Activated gamma-delta T cell treated with Interleukin-2 at 50 U/mL for 16 hours (primary cell): ENCODE measurements at regions not wholly inside any gene's neighbourhood (a gene's known extent, or its start where the extent isn't known, plus 50 kb on each side); places are given as distances from the start of the nearest gene placed in this dataset.
"Not testable (repeated sequence)": the region's sequence is repeated elsewhere in the genome, so short reads cannot be mapped to it uniquely, and the experiment has no call there.

ENCODE experiments used
- DNase-seq: peaks from one replicate; pipeline ENCODE4 v3.0.0-alpha.2; 2020

DNA sequence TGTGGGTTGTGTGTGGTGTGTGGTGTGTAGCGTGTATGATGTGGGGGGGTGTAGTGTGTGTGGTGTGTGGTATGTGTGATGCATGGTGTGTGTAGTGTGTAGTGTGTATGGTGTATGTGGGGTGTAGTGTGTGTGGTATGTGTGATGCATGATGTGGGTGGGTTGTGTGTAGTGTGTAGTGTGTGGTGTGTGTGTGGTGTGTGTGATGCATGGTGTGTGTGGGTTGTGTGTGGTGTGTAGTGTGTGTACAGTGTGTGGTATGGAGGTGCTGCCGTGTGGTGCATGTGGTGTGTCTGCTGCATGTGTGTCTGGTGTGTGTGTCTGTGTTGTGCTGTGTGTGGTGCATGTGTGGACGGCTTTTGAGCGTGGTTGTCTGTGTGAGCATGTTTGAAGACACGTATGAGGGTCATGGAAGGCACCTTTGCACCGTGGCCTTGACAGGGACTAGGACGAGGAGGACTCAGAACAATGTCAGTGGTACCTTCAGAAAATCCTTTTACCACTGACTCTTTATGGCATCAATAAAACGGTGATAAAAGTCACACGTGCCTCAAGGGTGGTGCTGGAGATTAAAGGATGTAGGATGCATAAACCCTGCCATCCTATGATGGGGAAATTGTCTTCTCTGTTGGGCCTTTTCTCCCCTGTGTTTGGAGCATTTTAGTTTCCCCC lies 328.7 kb upstream of the B3GAT1 start:
- DNase-seq, result no peak

- DNase-seq, result no peak
These were observed 327.1 kb upstream of the B3GAT1 start for GRCh38 chr11:134739136-134739535.

DNA sequence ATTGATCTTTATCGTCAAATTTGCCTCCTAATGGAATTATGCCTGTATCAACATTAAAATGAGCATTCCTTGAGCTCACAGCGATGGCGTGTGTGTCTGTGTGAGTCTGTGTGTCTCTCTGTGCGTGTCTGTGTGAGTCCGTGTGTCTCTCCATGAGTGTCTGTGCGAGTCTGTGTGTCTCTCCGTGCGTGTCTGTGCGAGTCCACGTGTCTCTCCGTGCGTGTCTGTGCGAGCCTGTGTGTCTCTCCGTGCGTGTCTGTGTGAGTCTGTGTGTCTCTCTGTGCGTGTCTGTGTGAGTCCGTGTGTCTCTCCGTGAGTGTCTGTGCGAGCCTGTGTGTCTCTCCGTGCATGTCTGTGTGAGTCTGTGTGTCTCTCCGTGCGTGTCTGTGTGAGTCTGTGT lies 326.5 kb upstream of the B3GAT1 start:
- no peak for DNase-seq

GRCh38 chr11:134737563-134738510 lies 325.8 kb upstream of the B3GAT1 start:
- no peak for DNase-seq

DNA sequence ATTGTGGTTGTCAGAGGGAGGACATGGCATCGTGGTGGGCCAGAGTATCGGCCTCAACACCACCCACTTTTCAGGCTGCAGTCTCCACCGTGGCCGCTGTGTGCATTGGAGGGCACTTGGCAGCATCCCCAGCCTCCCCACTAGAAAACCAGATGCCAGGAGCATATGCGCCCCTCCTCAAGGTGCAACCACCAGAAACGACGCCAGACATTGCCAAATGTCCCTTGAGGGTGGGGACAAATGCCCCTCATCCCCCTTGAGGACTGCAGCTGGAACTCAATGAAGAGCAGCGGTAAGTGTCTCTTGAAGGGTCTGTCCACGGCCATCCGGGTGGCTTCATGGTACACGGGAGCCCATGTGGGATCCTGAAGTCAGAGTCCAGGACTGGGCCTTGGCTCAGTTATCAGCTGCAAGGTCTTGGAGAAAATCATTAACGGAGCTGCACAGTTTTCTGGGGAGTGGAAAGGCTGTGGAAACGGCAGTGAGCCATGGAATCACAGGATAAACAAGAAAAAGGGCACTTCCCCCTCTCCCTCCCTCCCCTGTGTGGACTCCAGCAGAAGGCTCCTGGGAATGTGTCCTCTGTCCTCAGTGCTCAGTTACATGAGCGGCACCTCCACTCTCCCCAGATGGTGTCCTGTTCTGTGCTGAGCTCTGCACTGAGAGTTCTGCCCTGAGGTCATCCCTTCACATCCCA lies 324.4 kb upstream of the B3GAT1 start:
- DNase-seq, result no peak

DNA sequence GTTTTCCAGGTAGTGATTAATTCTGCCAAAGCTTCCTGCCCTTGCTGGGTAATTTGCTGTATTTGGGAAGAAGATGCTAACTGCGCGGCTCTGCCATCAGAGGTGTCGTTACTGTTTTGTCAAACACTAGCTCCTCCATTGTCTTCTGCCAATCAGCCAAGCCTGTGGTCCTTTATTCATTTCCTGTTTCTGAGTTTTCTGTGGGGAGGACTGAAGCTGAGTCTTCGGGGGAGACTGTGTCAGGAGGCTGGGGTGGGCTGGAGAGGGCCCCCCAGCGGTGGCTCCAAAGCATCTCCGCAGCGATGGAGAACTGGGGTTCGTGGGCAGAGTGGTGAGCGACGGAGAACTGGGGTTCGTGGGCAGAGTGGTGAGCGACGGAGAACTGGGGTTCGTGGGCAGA lies 322.9 kb upstream of the B3GAT1 start:
- no peak for DNase-seq

DNA sequence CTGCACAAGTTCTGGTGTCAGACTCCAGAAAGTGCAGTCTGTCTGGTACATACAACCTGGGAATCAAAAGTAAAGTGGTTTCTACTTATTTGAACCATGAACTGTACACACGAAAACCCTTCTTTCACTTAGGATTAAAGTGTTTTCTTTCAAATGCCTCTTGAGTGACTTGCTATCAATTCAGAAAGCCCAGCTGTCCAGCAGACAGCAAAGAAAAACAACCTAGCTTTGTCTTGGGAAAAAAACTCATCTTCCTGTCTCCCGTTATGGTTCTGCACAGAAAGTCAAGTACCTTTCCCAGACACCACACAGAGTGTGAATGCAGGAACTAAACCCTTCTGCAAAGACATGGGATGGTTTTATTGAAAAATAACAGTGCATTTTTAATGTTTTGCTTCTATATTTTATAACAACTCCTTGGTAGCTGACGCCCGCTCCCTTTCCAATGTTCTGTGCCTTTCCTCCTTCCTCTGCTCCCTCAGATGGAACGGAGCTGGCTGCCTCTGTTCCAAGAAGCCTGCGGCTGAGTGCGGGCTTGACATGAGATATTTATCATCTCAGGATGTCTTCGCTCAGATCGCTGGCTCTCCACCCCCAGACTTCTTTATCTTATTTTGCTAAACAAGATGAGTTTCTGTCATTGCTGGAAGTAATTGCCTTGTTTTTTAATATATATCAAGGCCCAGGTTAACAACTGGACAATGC lies 322.3 kb upstream of the B3GAT1 start:
- DNase-seq, result no peak

DNA sequence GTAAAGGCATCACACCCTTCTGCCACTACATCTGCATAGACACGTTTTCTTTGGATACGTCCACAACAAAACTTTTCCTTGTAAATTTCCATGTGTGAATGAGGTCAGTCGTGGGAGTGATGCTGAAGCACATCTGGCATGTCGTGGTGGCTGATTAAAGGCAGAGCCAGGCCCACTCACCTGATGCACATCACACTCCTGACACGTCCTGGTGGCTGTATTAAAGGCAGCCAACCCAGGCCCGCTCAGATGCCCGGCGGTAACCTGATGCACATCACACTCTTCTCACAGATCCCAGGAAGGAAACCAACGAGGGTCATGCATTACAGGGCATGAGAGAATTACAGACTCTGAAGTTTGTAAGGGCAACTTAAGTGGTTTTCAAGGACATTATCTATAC lies 321.6 kb upstream of the B3GAT1 start:
- DNase-seq, result no peak

DNA sequence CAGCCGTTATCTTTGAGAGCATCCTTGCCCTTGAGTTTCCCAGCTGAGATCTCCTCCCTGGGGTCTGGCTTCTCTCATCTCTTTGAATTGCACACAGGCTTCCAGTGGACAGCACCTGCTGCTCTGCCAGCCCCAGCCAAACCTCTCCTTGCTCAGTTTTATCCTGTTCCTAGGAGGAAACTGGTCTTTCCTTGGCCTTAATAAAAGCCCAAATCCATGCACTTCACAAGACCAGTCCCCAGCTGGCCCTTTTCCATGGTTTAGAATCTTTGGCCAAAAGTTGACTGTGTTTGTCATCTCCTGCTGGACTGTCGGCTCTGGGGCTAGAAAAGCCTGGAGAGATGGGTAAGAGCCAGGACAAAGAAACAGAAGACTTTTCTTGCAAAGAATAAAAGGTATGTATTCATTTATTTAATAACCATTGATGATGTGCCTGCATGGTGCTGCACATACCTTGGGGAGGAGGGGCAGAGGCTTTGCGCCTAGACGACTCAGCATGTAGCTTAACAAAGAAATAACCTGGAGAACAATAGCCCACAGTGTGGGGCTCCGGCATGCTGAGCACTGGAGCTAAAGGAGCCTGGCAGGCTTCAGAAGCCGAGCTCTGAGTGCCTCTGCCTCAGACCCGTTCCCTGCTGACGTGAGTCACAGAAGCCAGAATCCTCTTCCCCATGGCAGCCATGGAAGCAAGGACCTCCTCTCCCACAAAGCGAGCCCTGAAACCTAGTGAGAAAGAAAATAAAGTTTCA lies 319.3 kb upstream of the B3GAT1 start:
- DNase-seq, result no peak

- DNase-seq, result no peak
These were observed 318.6 kb upstream of the B3GAT1 start for GRCh38 chr11:134730561-134731212.

DNA sequence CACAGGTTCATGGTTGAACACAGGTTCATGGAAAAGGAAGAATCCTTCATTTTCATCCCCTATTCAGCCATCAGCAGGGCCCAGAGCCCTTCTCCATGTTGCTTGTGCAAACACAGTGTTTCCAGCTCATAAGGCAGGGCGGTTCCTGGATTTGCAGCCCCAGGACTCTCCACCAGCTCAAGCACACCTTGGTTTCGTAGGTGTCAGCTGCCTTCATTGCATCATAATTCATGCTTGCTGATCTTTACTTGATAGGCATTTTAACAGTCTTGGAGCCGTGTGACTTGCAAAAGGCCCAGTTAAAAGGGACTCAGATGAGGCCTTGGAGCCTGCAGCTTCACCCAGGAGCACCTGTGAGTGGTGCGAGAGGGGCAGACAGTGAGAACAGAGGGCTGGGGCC lies 318.1 kb upstream of the B3GAT1 start:
- no peak for DNase-seq

DNA sequence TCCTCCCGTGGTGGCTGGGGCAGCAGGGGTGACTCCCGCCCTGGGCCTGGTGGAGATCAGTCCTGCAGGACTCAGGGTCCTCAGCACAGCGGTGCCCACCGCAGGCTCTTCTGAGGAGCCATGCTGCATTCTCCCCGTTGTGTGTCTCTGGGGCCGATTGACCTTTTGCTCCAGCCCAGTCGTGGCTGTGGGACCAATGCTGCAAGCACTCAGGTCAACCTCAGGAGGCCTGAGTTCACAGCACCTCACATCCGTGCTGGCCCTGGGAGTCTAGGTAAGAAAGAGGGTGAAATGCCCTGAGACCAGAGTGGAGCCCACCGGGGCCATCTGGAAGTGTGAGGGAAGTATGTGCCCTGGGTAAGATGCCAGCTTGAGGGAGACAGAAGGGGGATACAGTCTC lies 316.1 kb upstream of the B3GAT1 start:
- DNase-seq, result no peak

GRCh38 chr11:134727636-134728035 lies 315.6 kb upstream of the B3GAT1 start:
- DNase-seq, result no peak

- no peak for DNase-seq
These were observed 315.2 kb upstream of the B3GAT1 start for GRCh38 chr11:134727204-134727603.

GRCh38 chr11:134725716-134726639 lies 313.9 kb upstream of the B3GAT1 start:
- DNase-seq, result no peak

GRCh38 chr11:134725211-134725610 lies 313.2 kb upstream of the B3GAT1 start:
- DNase-seq, result no peak

- no peak for DNase-seq
These were observed 312.7 kb upstream of the B3GAT1 start for GRCh38 chr11:134724779-134725140.

GRCh38 chr11:134724106-134724778 lies 312.2 kb upstream of the B3GAT1 start:
- no peak for DNase-seq

- DNase-seq, result not testable (repeated sequence)
These were observed 308.6 kb upstream of the B3GAT1 start for GRCh38 chr11:134720691-134721070.
